ENCODE measurements at regions not wholly inside any gene's neighbourhood (a gene's known extent, or its start where the extent isn't known, plus 50 kb on each side); places are given as distances from the start of the nearest gene placed in this dataset.

DNA sequence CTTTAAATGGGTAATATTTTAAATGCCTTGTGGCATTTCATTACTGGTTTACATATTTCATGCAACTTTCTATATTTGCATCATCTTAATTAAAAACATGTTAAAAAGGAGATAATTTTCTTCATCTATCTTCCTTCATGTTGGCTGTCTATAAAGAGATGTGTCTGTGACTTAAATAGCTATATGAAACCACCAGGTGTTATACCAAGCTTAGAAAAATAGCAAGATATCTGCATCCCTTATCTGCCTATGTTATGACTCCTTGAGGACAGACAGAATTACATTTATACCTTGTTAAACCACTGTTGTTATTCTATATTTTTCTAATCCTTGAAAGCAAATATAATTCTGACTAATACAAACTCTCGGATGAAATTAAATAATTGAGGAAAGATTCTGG lies 763.8 kb upstream of the GALNTL6 start:
- TF ChIP-seq, protein P1, sequence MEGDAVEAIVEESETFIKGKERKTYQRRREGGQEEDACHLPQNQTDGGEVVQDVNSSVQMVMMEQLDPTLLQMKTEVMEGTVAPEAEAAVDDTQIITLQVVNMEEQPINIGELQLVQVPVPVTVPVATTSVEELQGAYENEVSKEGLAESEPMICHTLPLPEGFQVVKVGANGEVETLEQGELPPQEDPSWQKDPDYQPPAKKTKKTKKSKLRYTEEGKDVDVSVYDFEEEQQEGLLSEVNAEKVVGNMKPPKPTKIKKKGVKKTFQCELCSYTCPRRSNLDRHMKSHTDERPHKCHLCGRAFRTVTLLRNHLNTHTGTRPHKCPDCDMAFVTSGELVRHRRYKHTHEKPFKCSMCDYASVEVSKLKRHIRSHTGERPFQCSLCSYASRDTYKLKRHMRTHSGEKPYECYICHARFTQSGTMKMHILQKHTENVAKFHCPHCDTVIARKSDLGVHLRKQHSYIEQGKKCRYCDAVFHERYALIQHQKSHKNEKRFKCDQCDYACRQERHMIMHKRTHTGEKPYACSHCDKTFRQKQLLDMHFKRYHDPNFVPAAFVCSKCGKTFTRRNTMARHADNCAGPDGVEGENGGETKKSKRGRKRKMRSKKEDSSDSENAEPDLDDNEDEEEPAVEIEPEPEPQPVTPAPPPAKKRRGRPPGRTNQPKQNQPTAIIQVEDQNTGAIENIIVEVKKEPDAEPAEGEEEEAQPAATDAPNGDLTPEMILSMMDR (IDR thresholded peaks at IDR 0.05; ENCODE audit: insufficient read depth, low read depth, low read length, missing control alignments) = no peak
- no peak for DNase-seq (ENCODE audit: low read depth)
- H3K4me3 ChIP-seq (ENCODE audit: low read depth, low read length) = no peak overlapping the region

GRCh38 chr4:171042989-171043524 lies 770.1 kb upstream of the GALNTL6 start:
- H3K4me3 ChIP-seq (ENCODE audit: low read depth, low read length) = no peak overlapping the region
- TF ChIP-seq, protein P1 (IDR thresholded peaks at IDR 0.05; ENCODE audit: insufficient read depth, low read depth, low read length, missing control alignments) = no peak
- no peak for DNase-seq (ENCODE audit: low read depth)

DNA sequence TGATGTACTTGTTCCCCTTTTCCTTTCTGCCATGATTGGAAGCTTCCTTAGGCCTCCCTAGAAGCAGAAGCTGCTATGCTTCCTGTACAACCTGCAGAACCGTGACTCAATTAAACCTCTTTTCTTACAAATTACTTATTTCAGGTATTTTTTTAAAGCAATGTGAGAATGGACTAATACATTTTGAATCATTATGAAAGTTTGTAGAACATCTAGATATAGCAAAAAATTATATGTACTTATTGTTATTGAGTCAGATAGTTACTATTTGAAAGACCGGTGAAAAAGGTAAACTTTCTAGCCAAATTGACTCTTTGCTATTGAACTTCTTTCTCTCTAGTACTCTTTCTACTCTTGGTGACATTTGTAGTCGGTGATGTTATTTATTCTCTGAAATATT lies 777.3 kb upstream of the GALNTL6 start:
- no peak overlapping the region for H3K4me3 ChIP-seq (ENCODE audit: low read depth, low read length)
- TF ChIP-seq, protein P1 (IDR thresholded peaks at IDR 0.05; ENCODE audit: insufficient read depth, low read depth, low read length, missing control alignments) = no peak
- DNase-seq (ENCODE audit: low read depth) = no peak

DNA sequence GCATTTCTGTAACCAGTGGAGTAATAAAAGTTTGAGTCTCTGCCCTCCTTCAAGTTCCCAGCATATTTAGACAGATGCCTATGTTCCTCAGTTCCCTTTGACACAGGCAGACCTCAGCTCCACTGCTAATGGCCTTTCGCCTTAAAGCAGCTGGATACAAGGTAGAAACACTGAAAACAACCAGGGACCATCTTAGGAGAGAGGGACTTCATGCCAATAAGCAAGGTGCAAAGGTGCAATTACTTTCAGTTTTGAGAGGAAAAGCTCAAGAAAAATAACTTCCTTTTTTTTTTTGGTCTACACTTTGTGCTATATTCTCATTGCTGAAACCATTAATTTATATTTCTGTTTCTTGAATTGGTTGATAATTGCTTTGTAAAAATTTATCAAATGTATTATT lies 781.9 kb upstream of the GALNTL6 start:
- TF ChIP-seq, protein P1 (IDR thresholded peaks at IDR 0.05; ENCODE audit: insufficient read depth, low read depth, low read length, missing control alignments) = no peak
- no peak overlapping the region for H3K4me3 ChIP-seq (ENCODE audit: low read depth, low read length)
- no peak for DNase-seq (ENCODE audit: low read depth)

DNA sequence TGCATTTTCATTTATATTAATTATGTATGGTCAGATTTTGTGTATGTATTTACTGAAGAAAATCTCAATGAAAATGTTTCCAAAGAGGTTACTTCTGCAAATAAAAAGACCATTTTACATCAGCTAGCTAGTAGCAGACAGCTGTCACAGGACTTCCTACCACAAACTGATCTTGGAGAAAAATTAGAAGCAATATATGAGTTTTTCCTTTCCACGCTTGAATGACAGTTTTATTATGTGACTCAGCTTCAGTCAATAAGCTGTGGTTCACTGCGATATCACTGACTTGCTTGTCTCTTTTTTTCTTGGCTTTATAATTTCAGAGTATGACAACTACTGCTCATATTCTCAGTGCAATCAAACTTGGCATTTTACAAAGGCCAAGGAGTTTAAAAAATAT lies 787.4 kb upstream of the GALNTL6 start:
- TF ChIP-seq, protein P1 (IDR thresholded peaks at IDR 0.05; ENCODE audit: insufficient read depth, low read depth, low read length, missing control alignments) = no peak
- no peak for DNase-seq (ENCODE audit: low read depth)
- no peak overlapping the region for H3K4me3 ChIP-seq (ENCODE audit: low read depth, low read length)

GRCh38 chr4:171025343-171025742 lies 787.9 kb upstream of the GALNTL6 start:
- TF ChIP-seq, protein P1 (IDR thresholded peaks at IDR 0.05; ENCODE audit: insufficient read depth, low read depth, low read length, missing control alignments) = no peak
- no peak for DNase-seq (ENCODE audit: low read depth)
- no peak overlapping the region for H3K4me3 ChIP-seq (ENCODE audit: low read depth, low read length)

DNA sequence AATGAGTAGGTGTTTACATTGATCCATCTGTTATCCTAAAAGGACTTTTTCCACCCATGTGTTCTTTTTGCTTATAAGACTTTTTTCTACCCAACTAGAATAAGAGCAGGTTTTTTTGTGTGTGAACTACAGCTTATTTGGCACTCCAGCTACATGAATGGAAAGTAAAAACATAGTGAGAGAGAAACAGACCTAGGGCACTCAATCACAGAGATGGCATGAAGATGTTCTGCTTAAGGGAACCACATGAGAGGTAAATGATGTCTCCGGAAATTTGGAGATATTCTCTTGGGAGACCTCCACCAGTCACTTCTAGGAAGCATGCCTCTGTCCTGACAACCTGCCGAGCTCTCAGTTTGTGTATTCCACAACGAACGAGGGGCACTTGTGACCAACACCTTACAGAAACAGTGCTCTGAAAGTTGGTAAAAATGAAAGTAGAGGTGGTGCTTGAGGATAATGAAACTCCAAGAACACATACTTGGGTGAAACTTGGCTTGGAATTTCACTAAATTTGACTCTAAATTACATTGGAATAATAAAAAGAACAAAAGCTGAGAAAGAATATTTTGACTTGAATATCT lies 788.4 kb upstream of the GALNTL6 start:
- no peak for DNase-seq (ENCODE audit: low read depth)
- TF ChIP-seq, protein P1 (IDR thresholded peaks at IDR 0.05; ENCODE audit: insufficient read depth, low read depth, low read length, missing control alignments) = no peak

More for the DNA sequence above, 788.4 kb upstream of the GALNTL6 start:
- 0 out of 2 replicates have a peak overlapping the region, but pooled peaks have one; percentile 13 for H3K4me3 ChIP-seq (ENCODE audit: low read depth, low read length)
